Esophagus squamous epithelium (tissue), 4 donors: ENCODE measurements at regions not wholly inside any gene's neighbourhood (a gene's known extent, or its start where the extent isn't known, plus 50 kb on each side); places are given as distances from the start of the nearest gene placed in this dataset.

ENCODE experiments used
- CTCF ChIP-seq, 6 experiments: fragments of 450-650 bp in 4 of 6; fragments of 200-600 bp in 2 of 6; sonication (generic) in 2 of 6; IDR thresholded peaks; one replicate each; pipeline ENCODE4 v1.5.1; 2016 to 2019; ENCODE audit warnings: antibody characterized with exemption in 6 of 6, mild to moderate bottlenecking in 4 of 6, moderate library complexity in 4 of 6
- POLR2A ChIP-seq, 4 donors: fragments of 450-650 bp; IDR thresholded peaks; one replicate each; pipeline ENCODE4 v1.6.1; 2017; ENCODE audit warnings: antibody characterized with exemption in 4 of 4, mild to moderate bottlenecking in 4 of 4, moderate library complexity in 3 of 4

DNA sequence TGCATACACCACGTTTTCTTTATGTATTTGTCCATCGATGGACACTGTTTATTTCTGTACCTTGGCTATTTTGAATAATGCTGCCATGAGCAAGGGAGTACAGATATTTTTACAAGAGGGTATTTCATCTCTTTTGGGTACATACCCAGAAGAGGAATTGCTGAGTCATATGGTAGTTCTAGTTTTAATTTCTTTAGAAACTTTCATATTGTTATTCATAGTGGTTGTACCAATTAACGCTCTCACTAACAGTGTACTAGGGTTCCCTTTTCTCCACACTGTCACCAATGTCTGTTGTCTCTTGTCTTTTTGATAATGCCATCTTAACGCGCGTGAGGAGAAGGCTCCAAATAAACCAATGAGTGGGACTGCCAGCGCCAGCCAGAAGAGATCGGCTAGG is 257.6 kb upstream of the EDIL3 start:
- TF ChIP-seq POLR2A (IDR thresholded peaks at IDR 0.05) (no peak), CTCF (IDR thresholded peaks at IDR 0.05) (no peak)
